Lower leg skin (tissue), 3 donors: ENCODE measurements at regions not wholly inside any gene's neighbourhood (a gene's known extent, or its start where the extent isn't known, plus 50 kb on each side); places are given as distances from the start of the nearest gene placed in this dataset.

Source experiments
- POLR2A ChIP-seq, 2 donors: fragments of 450-650 bp; IDR thresholded peaks; one replicate each; pipeline ENCODE4 v1.6.1; 2016 to 2017; ENCODE audit warnings: antibody characterized with exemption in 2 of 2, mild to moderate bottlenecking in 1 of 2, moderate library complexity in 1 of 2
- TF ChIP-seq, protein P1 (sequence below), 3 donors: fragments of 450-650 bp; IDR thresholded peaks; one replicate each; pipeline ENCODE4 v1.5.1; 2016; ENCODE audit warnings: antibody characterized with exemption in 3 of 3, mild to moderate bottlenecking in 3 of 3, moderate library complexity in 2 of 3

DNA sequence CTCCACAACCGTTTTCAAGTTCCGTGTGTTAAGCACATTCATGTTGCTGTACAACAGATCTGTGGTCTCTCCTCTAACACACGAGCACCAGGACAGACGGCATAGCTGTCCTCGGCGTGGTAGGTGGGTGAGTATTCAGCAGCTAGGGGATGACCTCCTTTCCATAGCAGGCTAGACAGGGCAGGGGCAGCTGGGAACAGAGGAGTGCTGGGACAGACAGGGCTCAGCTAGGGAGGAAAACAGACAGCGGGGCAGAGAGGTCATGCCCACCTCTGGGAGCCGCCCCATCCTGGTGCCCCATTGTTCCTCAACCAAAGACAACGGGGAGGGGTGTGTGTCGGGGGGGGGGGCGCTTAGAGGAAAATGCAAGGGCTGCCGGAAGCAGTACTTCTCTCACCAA is 271.5 kb upstream of the FOXQ1 start:
- no peak for TF ChIP-seq POLR2A (IDR thresholded peaks at IDR 0.05)
- TF ChIP-seq, protein P1, sequence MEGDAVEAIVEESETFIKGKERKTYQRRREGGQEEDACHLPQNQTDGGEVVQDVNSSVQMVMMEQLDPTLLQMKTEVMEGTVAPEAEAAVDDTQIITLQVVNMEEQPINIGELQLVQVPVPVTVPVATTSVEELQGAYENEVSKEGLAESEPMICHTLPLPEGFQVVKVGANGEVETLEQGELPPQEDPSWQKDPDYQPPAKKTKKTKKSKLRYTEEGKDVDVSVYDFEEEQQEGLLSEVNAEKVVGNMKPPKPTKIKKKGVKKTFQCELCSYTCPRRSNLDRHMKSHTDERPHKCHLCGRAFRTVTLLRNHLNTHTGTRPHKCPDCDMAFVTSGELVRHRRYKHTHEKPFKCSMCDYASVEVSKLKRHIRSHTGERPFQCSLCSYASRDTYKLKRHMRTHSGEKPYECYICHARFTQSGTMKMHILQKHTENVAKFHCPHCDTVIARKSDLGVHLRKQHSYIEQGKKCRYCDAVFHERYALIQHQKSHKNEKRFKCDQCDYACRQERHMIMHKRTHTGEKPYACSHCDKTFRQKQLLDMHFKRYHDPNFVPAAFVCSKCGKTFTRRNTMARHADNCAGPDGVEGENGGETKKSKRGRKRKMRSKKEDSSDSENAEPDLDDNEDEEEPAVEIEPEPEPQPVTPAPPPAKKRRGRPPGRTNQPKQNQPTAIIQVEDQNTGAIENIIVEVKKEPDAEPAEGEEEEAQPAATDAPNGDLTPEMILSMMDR (IDR thresholded peaks at IDR 0.05) = no peak
